ENCODE measurements at regions not wholly inside any gene's neighbourhood (a gene's known extent, or its start where the extent isn't known, plus 50 kb on each side); places are given as distances from the start of the nearest gene placed in this dataset.

DNA sequence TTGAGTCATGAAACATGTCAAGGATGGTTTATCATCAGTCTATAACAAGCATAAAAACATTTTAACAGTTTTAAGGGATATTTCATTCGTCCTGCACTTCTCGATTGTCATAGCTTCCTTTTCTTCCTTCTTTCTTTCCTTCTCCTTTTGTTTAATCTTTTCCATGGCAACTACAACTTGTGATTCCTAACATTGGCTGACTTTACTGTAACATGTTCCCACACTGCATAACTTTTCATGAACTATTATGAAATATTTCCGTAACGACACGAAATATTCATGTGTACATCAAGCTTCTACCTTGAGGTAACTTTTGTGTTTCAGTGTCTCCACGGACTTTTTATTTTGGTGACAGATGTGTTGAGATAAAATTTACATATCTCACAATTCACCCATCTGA, 134.4 kb downstream of the ACTR3 start:
- Histone ChIP-seq H3K27me3 (ENCODE audit: low read length) (peaks cover 30% of the 10 kb centered on the region), H3K9me2 (replicated peaks; ENCODE audit: low read length) (no peaks in the 10 kb centered on the region; the same call in 1 of the 2 replicates), H3K79me2 (ENCODE audit: low read length) (no peaks in the 10 kb centered on the region), H3K36me3 (ENCODE audit: low read depth, low read length) (no peaks in the 10 kb centered on the region), H2AFZ (ENCODE audit: low read length) (no peak overlapping the region), H3K9me3 (ENCODE audit: low read length) (no peaks in the 10 kb centered on the region), H3K4me3 (ENCODE audit: low read length) (no peak overlapping the region), H3F3A (ENCODE audit: low read length, unreplicated experiment) (no peaks in the 10 kb centered on the region), H3K9ac (ENCODE audit: low read length) (no peak overlapping the region), H3K27ac (ENCODE audit: low read length) (no peak overlapping the region), H4K20me1 (ENCODE audit: low read length) (no peaks in the 10 kb centered on the region), H3K4me1 (ENCODE audit: insufficient read depth, low read length) (peaks cover 13% of the 10 kb centered on the region), H3K4me2 (ENCODE audit: low read length) (no peak overlapping the region)
- DNase-seq (no peak), ATAC-seq (no peak)
- CTCF ChIA-PET, result no interaction called here
- POLR2A ChIA-PET (ENCODE audit: unreplicated experiment), result interaction anchor here (0.6 kb wide), 1 partner anchor 61 kb away, joined by 3 read pairs; no protein-coding TSS in a partner anchor
- intact Hi-C loops (cut with micrococcal nuclease), result no loop called here
- no TSS peak for BruUV-seq (replicated peaks)
- TF ChIP-seq EZH2phosphoT487 (IDR thresholded peaks at IDR 0.05; ENCODE audit: borderline replicate concordance, low read length) (no peak), EZH2 (IDR thresholded peaks at IDR 0.05; ENCODE audit: low read length, unreplicated experiment) (no peak)
- TF ChIP-seq, protein P1, sequence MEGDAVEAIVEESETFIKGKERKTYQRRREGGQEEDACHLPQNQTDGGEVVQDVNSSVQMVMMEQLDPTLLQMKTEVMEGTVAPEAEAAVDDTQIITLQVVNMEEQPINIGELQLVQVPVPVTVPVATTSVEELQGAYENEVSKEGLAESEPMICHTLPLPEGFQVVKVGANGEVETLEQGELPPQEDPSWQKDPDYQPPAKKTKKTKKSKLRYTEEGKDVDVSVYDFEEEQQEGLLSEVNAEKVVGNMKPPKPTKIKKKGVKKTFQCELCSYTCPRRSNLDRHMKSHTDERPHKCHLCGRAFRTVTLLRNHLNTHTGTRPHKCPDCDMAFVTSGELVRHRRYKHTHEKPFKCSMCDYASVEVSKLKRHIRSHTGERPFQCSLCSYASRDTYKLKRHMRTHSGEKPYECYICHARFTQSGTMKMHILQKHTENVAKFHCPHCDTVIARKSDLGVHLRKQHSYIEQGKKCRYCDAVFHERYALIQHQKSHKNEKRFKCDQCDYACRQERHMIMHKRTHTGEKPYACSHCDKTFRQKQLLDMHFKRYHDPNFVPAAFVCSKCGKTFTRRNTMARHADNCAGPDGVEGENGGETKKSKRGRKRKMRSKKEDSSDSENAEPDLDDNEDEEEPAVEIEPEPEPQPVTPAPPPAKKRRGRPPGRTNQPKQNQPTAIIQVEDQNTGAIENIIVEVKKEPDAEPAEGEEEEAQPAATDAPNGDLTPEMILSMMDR (conservative IDR thresholded peaks at IDR 0.05; ENCODE audit: low read depth, low read length), result no peak

DNA sequence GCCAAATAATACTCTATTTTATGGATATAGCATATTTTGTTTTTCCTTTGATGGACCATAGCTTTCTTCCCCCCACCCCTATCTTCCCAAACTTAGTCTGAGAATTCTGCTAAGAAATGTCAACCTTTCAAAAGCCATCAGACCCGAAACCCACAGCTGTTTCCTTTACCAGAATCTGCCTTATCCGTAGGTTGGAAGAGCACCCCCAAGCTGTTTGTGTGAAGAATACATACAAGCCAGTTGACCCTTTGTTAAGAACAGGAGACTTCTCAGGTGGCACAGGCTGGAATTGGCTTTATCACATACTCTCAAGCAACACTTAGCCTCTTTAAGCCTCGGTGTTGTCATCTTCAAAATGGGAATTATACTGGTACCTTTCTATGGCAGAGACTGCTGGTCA, 135.1 kb downstream of the ACTR3 start:
- Histone ChIP-seq H3K4me1 (ENCODE audit: insufficient read depth, low read length) (peaks cover 13% of the 10 kb centered on the region), H3K27ac (ENCODE audit: low read length) (no peak overlapping the region), H3K79me2 (ENCODE audit: low read length) (no peaks in the 10 kb centered on the region), H3K9me2 (replicated peaks; ENCODE audit: low read length) (no peaks in the 10 kb centered on the region; the same call in 1 of the 2 replicates), H3K4me3 (ENCODE audit: low read length) (no peak overlapping the region), H4K20me1 (ENCODE audit: low read length) (no peaks in the 10 kb centered on the region), H3K27me3 (ENCODE audit: low read length) (peaks cover 30% of the 10 kb centered on the region), H3K9ac (ENCODE audit: low read length) (no peak overlapping the region), H3K4me2 (ENCODE audit: low read length) (no peak overlapping the region), H3K36me3 (ENCODE audit: low read depth, low read length) (no peaks in the 10 kb centered on the region), H2AFZ (ENCODE audit: low read length) (no peak overlapping the region), H3F3A (ENCODE audit: low read length, unreplicated experiment) (no peaks in the 10 kb centered on the region), H3K9me3 (ENCODE audit: low read length) (no peaks in the 10 kb centered on the region)
- ATAC-seq, result no peak
- no peak for DNase-seq
- TF ChIP-seq EZH2 (IDR thresholded peaks at IDR 0.05; ENCODE audit: low read length, unreplicated experiment) (no peak), EZH2phosphoT487 (IDR thresholded peaks at IDR 0.05; ENCODE audit: borderline replicate concordance, low read length) (no peak)
- TF ChIP-seq, protein P1 (conservative IDR thresholded peaks at IDR 0.05; ENCODE audit: low read depth, low read length), result no peak
- ChIA-PET POLR2A (ENCODE audit: unreplicated experiment) (no interaction called here), CTCF (no interaction called here)
- intact Hi-C loops (cut with micrococcal nuclease), result no loop called here
- no TSS peak for BruUV-seq (replicated peaks)

DNA sequence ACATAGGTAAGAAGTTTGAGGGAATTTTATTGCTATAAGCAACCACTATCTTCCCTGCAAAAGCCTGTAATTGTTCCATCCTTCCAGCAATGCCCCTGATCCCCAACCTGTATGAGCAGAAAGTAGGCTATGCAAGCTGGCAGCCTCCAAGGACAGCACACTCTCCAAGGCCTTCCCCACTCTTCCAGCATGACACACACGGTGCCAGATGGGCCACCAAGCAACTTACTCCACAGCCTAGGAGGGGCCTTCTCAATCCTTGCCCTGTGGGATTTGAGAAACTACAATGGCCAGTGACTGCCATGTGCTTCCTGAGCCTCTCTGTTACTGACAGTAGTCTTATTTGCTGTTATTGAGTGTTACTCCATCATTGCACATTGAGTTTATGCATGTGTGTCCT, 137.5 kb downstream of the ACTR3 start:
- Histone ChIP-seq H3K79me2 (ENCODE audit: low read length) (no peaks in the 10 kb centered on the region), H3K4me2 (ENCODE audit: low read length) (no peak overlapping the region), H3K27me3 (ENCODE audit: low read length) (peaks cover 46% of the 10 kb centered on the region), H3K4me1 (ENCODE audit: insufficient read depth, low read length) (peaks cover 6% of the 10 kb centered on the region), H2AFZ (ENCODE audit: low read length) (no peak overlapping the region), H3K9ac (ENCODE audit: low read length) (no peak overlapping the region), H3K27ac (ENCODE audit: low read length) (no peak overlapping the region), H4K20me1 (ENCODE audit: low read length) (no peaks in the 10 kb centered on the region), H3F3A (ENCODE audit: low read length, unreplicated experiment) (no peaks in the 10 kb centered on the region), H3K9me2 (replicated peaks; ENCODE audit: low read length) (no peaks in the 10 kb centered on the region; the same call in 1 of the 2 replicates), H3K9me3 (ENCODE audit: low read length) (no peaks in the 10 kb centered on the region), H3K4me3 (ENCODE audit: low read length) (no peak overlapping the region), H3K36me3 (ENCODE audit: low read depth, low read length) (no peaks in the 10 kb centered on the region)
- ChIA-PET CTCF (no interaction called here), POLR2A (ENCODE audit: unreplicated experiment) (no interaction called here)
- no TSS peak for BruUV-seq (replicated peaks)
- intact Hi-C loops (cut with micrococcal nuclease), result no loop called here
- TF ChIP-seq EZH2 (IDR thresholded peaks at IDR 0.05; ENCODE audit: low read length, unreplicated experiment) (no peak), EZH2phosphoT487 (IDR thresholded peaks at IDR 0.05; ENCODE audit: borderline replicate concordance, low read length) (no peak)
- TF ChIP-seq, protein P1 (conservative IDR thresholded peaks at IDR 0.05; ENCODE audit: low read depth, low read length), result no peak
- ATAC-seq, result no peak
- DNase-seq, result no peak

All from PC-3 (cell line).